ENCODE measurements at regions not wholly inside any gene's neighbourhood (a gene's known extent, or its start where the extent isn't known, plus 50 kb on each side); places are given as distances from the start of the nearest gene placed in this dataset.

DNA sequence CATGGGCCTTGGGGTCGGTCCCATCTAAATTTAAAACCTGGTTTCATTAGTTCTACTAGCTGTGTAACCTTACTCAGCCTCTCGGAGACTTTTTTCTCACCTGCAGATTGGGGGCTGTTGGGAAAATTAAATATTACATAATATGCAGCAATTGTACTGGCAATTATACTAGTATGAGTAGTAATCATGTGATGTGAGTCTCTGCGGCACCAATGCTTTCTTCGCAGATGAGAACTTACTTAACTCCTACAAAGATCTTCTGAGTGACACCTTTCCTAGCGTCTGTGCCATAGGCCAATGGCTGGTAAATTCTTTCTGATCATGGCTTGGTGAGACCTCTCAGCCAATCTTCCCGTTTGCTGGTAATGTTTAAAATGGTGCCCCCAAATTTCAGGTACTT lies 391.3 kb downstream of the NXPE2 start:
- TF ChIP-seq, protein P1, sequence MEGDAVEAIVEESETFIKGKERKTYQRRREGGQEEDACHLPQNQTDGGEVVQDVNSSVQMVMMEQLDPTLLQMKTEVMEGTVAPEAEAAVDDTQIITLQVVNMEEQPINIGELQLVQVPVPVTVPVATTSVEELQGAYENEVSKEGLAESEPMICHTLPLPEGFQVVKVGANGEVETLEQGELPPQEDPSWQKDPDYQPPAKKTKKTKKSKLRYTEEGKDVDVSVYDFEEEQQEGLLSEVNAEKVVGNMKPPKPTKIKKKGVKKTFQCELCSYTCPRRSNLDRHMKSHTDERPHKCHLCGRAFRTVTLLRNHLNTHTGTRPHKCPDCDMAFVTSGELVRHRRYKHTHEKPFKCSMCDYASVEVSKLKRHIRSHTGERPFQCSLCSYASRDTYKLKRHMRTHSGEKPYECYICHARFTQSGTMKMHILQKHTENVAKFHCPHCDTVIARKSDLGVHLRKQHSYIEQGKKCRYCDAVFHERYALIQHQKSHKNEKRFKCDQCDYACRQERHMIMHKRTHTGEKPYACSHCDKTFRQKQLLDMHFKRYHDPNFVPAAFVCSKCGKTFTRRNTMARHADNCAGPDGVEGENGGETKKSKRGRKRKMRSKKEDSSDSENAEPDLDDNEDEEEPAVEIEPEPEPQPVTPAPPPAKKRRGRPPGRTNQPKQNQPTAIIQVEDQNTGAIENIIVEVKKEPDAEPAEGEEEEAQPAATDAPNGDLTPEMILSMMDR (optimal IDR thresholded peaks at IDR 0.05 in 1 of 3, IDR thresholded peaks at IDR 0.05 in 1 of 3, conservative IDR thresholded peaks at IDR 0.05 in 1 of 3; ENCODE audit: extremely low read depth in 1 of 3, insufficient read depth in 2 of 3, low read length in 3 of 3): no peak
- TF ChIP-seq EZH2 (IDR thresholded peaks at IDR 0.05; ENCODE audit: low read length): no peak

All from keratinocyte (primary cell).